ENCODE measurements at regions not wholly inside any gene's neighbourhood (a gene's known extent, or its start where the extent isn't known, plus 50 kb on each side); places are given as distances from the start of the nearest gene placed in this dataset.

DNA sequence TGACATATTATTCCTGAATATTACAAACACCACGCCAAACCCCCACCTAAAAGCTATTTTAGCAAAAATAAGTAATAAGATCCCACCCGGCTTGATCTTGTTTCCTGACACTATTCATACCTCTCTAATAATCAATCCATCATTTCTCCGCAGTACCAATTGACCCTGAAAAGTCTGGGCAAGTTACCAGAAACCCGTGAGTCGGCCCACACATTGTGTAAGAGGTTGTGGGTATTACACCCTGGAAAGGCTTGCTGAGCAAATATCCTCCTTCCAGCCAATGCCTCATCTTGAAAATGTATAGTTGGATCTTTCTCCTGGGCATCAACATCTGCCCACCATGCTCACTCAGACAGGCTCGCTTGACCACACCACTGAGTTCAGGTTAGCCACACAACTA lies 451.0 kb downstream of the TTLL7 start:
- no peak for DNase-seq (ENCODE audit: low read depth)
- no peak overlapping the region for H3K4me3 ChIP-seq (ENCODE audit: low read depth, low read length)
- TF ChIP-seq, protein P1, sequence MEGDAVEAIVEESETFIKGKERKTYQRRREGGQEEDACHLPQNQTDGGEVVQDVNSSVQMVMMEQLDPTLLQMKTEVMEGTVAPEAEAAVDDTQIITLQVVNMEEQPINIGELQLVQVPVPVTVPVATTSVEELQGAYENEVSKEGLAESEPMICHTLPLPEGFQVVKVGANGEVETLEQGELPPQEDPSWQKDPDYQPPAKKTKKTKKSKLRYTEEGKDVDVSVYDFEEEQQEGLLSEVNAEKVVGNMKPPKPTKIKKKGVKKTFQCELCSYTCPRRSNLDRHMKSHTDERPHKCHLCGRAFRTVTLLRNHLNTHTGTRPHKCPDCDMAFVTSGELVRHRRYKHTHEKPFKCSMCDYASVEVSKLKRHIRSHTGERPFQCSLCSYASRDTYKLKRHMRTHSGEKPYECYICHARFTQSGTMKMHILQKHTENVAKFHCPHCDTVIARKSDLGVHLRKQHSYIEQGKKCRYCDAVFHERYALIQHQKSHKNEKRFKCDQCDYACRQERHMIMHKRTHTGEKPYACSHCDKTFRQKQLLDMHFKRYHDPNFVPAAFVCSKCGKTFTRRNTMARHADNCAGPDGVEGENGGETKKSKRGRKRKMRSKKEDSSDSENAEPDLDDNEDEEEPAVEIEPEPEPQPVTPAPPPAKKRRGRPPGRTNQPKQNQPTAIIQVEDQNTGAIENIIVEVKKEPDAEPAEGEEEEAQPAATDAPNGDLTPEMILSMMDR (IDR thresholded peaks at IDR 0.05; ENCODE audit: low read depth, low read length): no peak
- TF ChIP-seq, protein P2, sequence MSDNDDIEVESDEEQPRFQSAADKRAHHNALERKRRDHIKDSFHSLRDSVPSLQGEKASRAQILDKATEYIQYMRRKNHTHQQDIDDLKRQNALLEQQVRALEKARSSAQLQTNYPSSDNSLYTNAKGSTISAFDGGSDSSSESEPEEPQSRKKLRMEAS (IDR thresholded peaks at IDR 0.05; ENCODE audit: low read depth, low read length): no peak

DNA sequence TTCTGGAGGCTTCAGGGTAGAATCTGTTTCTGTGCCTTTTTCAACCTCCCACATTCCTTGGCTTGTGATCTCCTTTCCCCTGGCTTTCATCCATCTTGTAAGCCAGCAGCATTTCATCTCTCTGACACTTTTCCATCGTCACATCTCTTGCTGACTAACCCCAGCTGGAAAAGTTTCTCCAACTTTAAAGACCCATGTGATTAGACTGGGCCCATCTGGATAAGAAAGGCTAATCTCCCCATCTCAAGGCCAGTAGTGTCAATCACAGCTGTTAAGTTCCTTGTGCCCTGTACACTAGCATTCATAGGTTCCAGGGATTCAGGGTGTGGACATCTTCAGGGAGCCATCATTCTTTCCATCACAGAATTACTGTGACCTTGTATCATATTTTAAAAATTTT lies 452.1 kb downstream of the TTLL7 start:
- no peak overlapping the region for H3K4me3 ChIP-seq (ENCODE audit: low read depth, low read length)
- TF ChIP-seq, protein P2 (IDR thresholded peaks at IDR 0.05; ENCODE audit: low read depth, low read length): no peak
- TF ChIP-seq POLR2A (IDR thresholded peaks at IDR 0.05; ENCODE audit: extremely low read depth, insufficient read length) (no peak), MYC (IDR thresholded peaks at IDR 0.05; ENCODE audit: low read depth, low read length) (no peak)
- TF ChIP-seq, protein P1 (IDR thresholded peaks at IDR 0.05; ENCODE audit: low read depth, low read length): no peak
- no peak for DNase-seq (ENCODE audit: low read depth)

DNA sequence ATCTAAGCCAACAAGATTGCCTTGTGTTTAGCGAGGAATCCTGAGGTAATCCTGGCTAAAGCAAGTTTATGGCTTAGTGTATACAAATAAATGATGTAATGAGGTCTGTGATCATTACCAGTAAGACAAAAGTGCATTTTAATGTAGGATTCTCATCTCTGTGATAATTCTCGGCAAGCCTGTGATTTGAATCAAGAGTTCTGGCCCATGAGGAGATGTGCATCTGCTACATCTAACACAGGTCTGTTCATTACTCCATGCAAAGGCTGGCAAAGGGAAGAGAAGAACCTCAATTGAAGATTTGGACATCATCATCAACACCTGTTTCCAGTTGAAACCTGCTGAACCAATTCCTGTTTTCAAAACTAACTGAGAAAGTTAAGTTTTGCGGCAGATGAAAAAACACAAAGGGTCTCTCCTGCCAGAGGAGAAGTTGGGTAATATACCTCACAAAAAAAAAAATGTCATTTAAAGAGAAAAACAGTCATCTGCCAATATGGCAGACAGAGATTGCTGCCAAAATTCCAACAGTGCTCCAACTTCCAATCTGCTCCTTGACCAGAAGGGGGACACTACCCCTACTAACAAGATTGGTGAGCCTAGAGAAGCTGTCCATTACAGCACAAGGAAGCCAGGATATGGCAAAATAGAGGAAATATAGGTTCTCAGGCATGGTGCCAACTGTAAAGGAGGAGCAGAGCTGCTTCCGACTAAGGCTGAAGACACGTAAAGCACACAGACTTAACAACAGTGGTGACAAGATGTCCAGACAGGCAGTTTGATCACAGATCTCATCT lies 453.7 kb downstream of the TTLL7 start:
- peak; percentile 2 for DNase-seq (ENCODE audit: low read depth)

DNA sequence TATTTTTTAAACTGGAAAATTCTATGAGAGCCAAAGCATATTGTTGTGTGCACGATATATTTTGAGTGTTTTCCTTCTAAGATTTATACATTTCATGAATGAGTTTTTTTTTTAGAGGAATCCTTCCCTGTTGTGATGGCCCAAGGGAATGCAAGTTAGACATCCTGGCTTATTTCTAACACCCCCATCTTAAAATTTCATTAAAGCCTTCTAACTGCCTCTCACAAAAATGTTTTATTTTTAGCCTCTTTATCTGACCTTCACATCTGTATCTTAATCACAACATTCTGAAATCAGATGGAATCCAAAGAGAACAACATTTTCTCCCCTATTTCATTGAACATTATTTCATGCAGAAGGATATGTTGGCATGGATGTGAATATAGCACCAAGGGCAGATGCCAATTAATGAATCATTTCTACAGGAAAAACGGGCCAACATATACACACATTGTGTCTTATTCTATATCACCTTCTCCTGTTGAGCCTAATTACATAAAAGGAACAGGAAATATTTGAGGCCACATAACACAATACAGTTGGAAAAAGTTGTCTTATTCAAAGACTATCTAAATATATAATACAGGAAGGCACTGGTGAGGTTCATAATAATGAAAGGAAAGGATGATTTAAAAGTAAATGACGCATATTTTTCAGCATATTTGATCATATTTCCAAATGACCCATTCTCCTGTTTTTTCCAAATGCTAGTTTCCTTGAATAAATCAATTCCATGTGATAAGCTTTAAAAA lies 455.5 kb downstream of the TTLL7 start:
- H3K4me3 ChIP-seq (ENCODE audit: low read depth, low read length): no peak overlapping the region
- TF ChIP-seq, protein P1 (IDR thresholded peaks at IDR 0.05; ENCODE audit: low read depth, low read length): no peak
- TF ChIP-seq POLR2A (IDR thresholded peaks at IDR 0.05; ENCODE audit: extremely low read depth, insufficient read length) (no peak), MYC (IDR thresholded peaks at IDR 0.05; ENCODE audit: low read depth, low read length) (no peak)
- TF ChIP-seq, protein P2 (IDR thresholded peaks at IDR 0.05; ENCODE audit: low read depth, low read length): no peak
- no peak for DNase-seq (ENCODE audit: low read depth)

More for the DNA sequence above, 453.7 kb downstream of the TTLL7 start:
- no peak for TF ChIP-seq MYC (IDR thresholded peaks at IDR 0.05; ENCODE audit: low read depth, low read length)
- TF ChIP-seq, protein P1 (IDR thresholded peaks at IDR 0.05; ENCODE audit: low read depth, low read length): no peak
- TF ChIP-seq POLR2A (IDR thresholded peaks at IDR 0.05; ENCODE audit: extremely low read depth, insufficient read length): no peak
- H3K4me3 ChIP-seq (ENCODE audit: low read depth, low read length): no peak overlapping the region

DNA sequence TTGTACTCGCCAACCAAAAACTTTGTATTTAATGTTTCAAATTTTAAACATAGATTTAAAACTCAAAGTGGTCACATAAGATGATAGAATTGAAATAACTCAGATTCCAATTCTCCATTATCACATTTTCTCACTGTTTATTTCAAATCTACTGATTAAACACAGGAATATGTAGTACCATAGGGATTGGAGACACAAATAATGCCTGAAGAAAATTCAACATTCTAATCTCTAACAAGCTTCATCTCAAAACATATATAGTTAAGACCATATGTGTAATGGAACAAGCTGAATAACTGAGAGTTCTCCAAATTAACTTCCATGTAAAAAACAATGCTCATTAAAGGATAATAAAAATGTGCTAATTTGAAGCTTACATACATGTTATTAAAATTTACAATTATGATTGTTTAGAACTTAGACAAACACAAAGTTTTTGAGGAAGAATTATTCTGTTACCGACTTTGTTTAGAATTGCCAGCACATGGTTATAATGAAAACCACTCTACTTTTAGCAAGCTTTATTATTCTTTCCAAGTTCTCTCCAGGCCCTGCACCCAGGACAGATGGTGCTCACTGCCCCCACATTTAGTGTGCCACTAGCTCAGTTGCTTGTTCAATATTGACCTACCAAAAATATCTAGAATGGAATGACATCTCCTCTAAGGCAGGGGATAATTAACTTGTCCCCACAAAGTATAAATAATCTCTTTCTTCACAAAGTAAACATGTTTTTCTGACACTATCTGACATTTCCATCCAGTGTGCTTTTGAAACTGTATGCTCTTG lies 467.2 kb downstream of the TTLL7 start:
- H3K4me3 ChIP-seq (ENCODE audit: low read depth, low read length): no peak overlapping the region
- TF ChIP-seq POLR2A (IDR thresholded peaks at IDR 0.05; ENCODE audit: extremely low read depth, insufficient read length): no peak
- TF ChIP-seq, protein P2 (IDR thresholded peaks at IDR 0.05; ENCODE audit: low read depth, low read length): no peak
- TF ChIP-seq MYC (IDR thresholded peaks at IDR 0.05; ENCODE audit: low read depth, low read length): no peak
- no peak for DNase-seq (ENCODE audit: low read depth)

DNA sequence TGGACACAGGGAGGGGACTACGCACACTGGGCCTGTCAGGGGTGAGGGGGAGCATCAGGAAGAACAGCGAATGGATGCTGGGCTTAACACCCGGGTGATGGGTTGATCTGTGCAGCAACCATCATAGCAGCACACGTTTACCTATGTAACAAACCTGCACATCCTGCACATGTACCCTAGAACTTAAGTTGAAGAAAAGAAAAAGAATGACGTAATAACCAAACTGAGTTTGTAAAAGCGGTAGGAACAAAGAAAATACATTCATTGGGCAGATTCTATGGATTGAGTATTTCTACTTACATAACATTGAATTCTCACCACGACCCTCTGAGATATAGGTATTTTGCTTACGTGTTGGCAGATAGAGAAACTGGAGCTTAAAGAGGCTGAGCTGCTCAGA lies 468.4 kb downstream of the TTLL7 start:
- DNase-seq (ENCODE audit: low read depth): no peak
- TF ChIP-seq, protein P1 (IDR thresholded peaks at IDR 0.05; ENCODE audit: low read depth, low read length): no peak
- no peak for TF ChIP-seq MYC (IDR thresholded peaks at IDR 0.05; ENCODE audit: low read depth, low read length)
- TF ChIP-seq, protein P2 (IDR thresholded peaks at IDR 0.05; ENCODE audit: low read depth, low read length): no peak
- TF ChIP-seq POLR2A (IDR thresholded peaks at IDR 0.05; ENCODE audit: extremely low read depth, insufficient read length): no peak
- no peak overlapping the region for H3K4me3 ChIP-seq (ENCODE audit: low read depth, low read length)

Data from NB4 (cell line).